HepG2 (cell line): ENCODE measurements at regions not wholly inside any gene's neighbourhood (a gene's known extent, or its start where the extent isn't known, plus 50 kb on each side); places are given as distances from the start of the nearest gene placed in this dataset.

Experiments used
- AGO2 ChIP-seq: fragments of 200-400 bp; formaldehyde crosslinking; optimal IDR thresholded peaks from 2 replicates; pipeline ENCODE3; 2017; ENCODE audit warnings: mild to moderate bottlenecking, low read depth, low read length, moderate library complexity
- ATF1 ChIP-seq: IDR thresholded peaks from 2 replicates; pipeline ENCODE4 v1.6.1; 2016; ENCODE audit warnings: mild to moderate bottlenecking, control low read depth
- GABPA ChIP-seq, 2 experiments: IDR thresholded peaks; 2 replicates each; pipeline ENCODE4 v1.6.1; 2011 to 2016; ENCODE audit warnings: low read depth in 2 of 2, low read length in 1 of 2, missing biosample characterization in 1 of 2, missing genetic modification characterization in 1 of 2
- HMGXB4 ChIP-seq, 2 experiments: sonication (generic) in 1 of 2; formaldehyde crosslinking in 1 of 2; IDR thresholded peaks; 2 replicates each; pipeline versions ENCODE4 v1.4.0 to v1.6.1; 2018 to 2020; ENCODE audit warnings: missing genetic modification reagents in 2 of 2, borderline replicate concordance in 1 of 2, low read depth in 1 of 2, mild to moderate bottlenecking in 1 of 2, missing biosample characterization in 1 of 2
- RNF2 ChIP-seq: fragments of 450-650 bp; conservative IDR thresholded peaks from 2 replicates; pipeline ENCODE4 v1.6.1; 2016; ENCODE audit warnings: low read depth
- ZBTB43 ChIP-seq: sonication (generic); formaldehyde crosslinking; conservative IDR thresholded peaks from 2 replicates; pipeline ENCODE4 v1.4.0; 2020; ENCODE audit warnings: missing genetic modification reagents
- ZBTB8A ChIP-seq: sonication (generic); formaldehyde crosslinking; IDR thresholded peaks from 2 replicates; pipeline ENCODE4 v1.4.0; 2020; ENCODE audit warnings: mild to moderate bottlenecking, low read depth, missing genetic modification reagents, borderline replicate concordance
- ZNF138 ChIP-seq: sonication (generic); formaldehyde crosslinking; IDR thresholded peaks from 2 replicates; pipeline ENCODE4 v1.5.0; 2020; ENCODE audit warnings: mild to moderate bottlenecking, low read depth, missing genetic modification reagents
- ZNF232 ChIP-seq: sonication (generic); formaldehyde crosslinking; IDR thresholded peaks from 2 replicates; pipeline ENCODE4 v1.4.0; 2020; ENCODE audit warnings: missing genetic modification reagents, borderline replicate concordance
- ZNF569 ChIP-seq: sonication (generic); formaldehyde crosslinking; IDR thresholded peaks from 2 replicates; pipeline ENCODE4 v1.5.0; 2020; ENCODE audit warnings: mild to moderate bottlenecking, missing genetic modification reagents, moderate library complexity, borderline replicate concordance
- ZNF670 ChIP-seq: sonication (generic); formaldehyde crosslinking; IDR thresholded peaks from 2 replicates; pipeline ENCODE4 v1.8.0; 2022; ENCODE audit warnings: mild to moderate bottlenecking, missing genetic modification reagents, borderline replicate concordance
- TF ChIP-seq, protein P1 (sequence below): sonication (generic); formaldehyde crosslinking; IDR thresholded peaks from 2 replicates; pipeline ENCODE4 v1.4.0; 2020; ENCODE audit warnings: mild to moderate bottlenecking, missing genetic modification reagents
- TF ChIP-seq, protein P2 (sequence below): sonication (generic); formaldehyde crosslinking; IDR thresholded peaks from 2 replicates; pipeline ENCODE4 v1.5.0; 2020; ENCODE audit warnings: mild to moderate bottlenecking, missing genetic modification reagents, moderate library complexity
- TF ChIP-seq, protein P3 (sequence below): sonication (generic); formaldehyde crosslinking; IDR thresholded peaks from 2 replicates; pipeline ENCODE4 v1.5.1; 2020; ENCODE audit warnings: missing genetic modification reagents, mild to moderate bottlenecking, borderline replicate concordance

GRCh38 chr6:21739241-21739640, 145.7 kb downstream of the SOX4 start:
- TF ChIP-seq ZNF232 (CRISPR knock-in tag) (no peak), HMGXB4 (CRISPR knock-in tag; IDR thresholded peaks at IDR 0.05; ENCODE audit: borderline replicate concordance in 1 of 2, low read depth in 1 of 2) (no peak), RNF2 (no peak), ZNF138 (CRISPR knock-in tag) (no peak), GABPA (IDR thresholded peaks at IDR 0.05; ENCODE audit: low read depth, low read length) (no peak), GABPA (CRISPR knock-in tag; IDR thresholded peaks at IDR 0.05; ENCODE audit: low read depth) (no peak), AGO2 (no peak), ZNF670 (no peak), ZBTB43 (CRISPR knock-in tag) (no peak), ZBTB8A (CRISPR knock-in tag) (no peak), ATF1 (CRISPR knock-in tag) (no peak), ZNF569 (CRISPR knock-in tag) (no peak)
- TF ChIP-seq, protein P1, sequence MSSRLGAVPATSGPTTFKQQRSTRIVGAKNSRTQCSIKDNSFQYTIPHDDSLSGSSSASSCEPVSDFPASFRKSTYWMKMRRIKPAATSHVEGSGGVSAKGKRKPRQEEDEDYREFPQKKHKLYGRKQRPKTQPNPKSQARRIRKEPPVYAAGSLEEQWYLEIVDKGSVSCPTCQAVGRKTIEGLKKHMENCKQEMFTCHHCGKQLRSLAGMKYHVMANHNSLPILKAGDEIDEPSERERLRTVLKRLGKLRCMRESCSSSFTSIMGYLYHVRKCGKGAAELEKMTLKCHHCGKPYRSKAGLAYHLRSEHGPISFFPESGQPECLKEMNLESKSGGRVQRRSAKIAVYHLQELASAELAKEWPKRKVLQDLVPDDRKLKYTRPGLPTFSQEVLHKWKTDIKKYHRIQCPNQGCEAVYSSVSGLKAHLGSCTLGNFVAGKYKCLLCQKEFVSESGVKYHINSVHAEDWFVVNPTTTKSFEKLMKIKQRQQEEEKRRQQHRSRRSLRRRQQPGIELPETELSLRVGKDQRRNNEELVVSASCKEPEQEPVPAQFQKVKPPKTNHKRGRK (CRISPR knock-in tag): no peak
- TF ChIP-seq, protein P2, sequence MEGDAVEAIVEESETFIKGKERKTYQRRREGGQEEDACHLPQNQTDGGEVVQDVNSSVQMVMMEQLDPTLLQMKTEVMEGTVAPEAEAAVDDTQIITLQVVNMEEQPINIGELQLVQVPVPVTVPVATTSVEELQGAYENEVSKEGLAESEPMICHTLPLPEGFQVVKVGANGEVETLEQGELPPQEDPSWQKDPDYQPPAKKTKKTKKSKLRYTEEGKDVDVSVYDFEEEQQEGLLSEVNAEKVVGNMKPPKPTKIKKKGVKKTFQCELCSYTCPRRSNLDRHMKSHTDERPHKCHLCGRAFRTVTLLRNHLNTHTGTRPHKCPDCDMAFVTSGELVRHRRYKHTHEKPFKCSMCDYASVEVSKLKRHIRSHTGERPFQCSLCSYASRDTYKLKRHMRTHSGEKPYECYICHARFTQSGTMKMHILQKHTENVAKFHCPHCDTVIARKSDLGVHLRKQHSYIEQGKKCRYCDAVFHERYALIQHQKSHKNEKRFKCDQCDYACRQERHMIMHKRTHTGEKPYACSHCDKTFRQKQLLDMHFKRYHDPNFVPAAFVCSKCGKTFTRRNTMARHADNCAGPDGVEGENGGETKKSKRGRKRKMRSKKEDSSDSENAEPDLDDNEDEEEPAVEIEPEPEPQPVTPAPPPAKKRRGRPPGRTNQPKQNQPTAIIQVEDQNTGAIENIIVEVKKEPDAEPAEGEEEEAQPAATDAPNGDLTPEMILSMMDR: no peak
- TF ChIP-seq, protein P3, sequence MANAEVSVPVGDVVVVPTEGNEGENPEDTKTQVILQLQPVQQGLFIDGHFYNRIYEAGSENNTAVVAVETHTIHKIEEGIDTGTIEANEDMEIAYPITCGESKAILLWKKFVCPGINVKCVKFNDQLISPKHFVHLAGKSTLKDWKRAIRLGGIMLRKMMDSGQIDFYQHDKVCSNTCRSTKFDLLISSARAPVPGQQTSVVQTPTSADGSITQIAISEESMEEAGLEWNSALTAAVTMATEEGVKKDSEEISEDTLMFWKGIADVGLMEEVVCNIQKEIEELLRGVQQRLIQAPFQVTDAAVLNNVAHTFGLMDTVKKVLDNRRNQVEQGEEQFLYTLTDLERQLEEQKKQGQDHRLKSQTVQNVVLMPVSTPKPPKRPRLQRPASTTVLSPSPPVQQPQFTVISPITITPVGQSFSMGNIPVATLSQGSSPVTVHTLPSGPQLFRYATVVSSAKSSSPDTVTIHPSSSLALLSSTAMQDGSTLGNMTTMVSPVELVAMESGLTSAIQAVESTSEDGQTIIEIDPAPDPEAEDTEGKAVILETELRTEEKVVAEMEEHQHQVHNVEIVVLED: no peak
